HEK293T (cell line): ENCODE measurements at regions not wholly inside any gene's neighbourhood (a gene's known extent, or its start where the extent isn't known, plus 50 kb on each side); places are given as distances from the start of the nearest gene placed in this dataset.

Source experiments
- CTBP1 ChIP-seq: fragments of 450-650 bp; IDR thresholded peaks from 2 replicates; pipeline ENCODE4 v1.6.1; 2016; ENCODE audit warnings: borderline replicate concordance
- ELF4 ChIP-seq: fragments of 450-650 bp; IDR thresholded peaks from 2 replicates; pipeline ENCODE4 v1.6.1; 2017; ENCODE audit warnings: antibody characterized with exemption
- FOXK2 ChIP-seq: fragments of 450-650 bp; IDR thresholded peaks from 2 replicates; pipeline ENCODE4 v1.6.1; 2016; ENCODE audit warnings: mild to moderate bottlenecking
- FOXM1 ChIP-seq: fragments of 450-650 bp; IDR thresholded peaks from 2 replicates; pipeline ENCODE4 v1.6.1; 2017; ENCODE audit warnings: mild to moderate bottlenecking, borderline replicate concordance
- SP1 ChIP-seq: fragments of 450-650 bp; IDR thresholded peaks from 2 replicates; pipeline ENCODE4 v1.6.1; 2017

GRCh38 chr4:96844858-96845490 is 1005.1 kb downstream of the PDHA2 start:
- TF ChIP-seq FOXK2 (no peak), CTBP1 (no peak), FOXM1 (no peak), SP1 (no peak), ELF4 (no peak)
